ENCODE measurements at regions not wholly inside any gene's neighbourhood (a gene's known extent, or its start where the extent isn't known, plus 50 kb on each side); places are given as distances from the start of the nearest gene placed in this dataset.

DNA sequence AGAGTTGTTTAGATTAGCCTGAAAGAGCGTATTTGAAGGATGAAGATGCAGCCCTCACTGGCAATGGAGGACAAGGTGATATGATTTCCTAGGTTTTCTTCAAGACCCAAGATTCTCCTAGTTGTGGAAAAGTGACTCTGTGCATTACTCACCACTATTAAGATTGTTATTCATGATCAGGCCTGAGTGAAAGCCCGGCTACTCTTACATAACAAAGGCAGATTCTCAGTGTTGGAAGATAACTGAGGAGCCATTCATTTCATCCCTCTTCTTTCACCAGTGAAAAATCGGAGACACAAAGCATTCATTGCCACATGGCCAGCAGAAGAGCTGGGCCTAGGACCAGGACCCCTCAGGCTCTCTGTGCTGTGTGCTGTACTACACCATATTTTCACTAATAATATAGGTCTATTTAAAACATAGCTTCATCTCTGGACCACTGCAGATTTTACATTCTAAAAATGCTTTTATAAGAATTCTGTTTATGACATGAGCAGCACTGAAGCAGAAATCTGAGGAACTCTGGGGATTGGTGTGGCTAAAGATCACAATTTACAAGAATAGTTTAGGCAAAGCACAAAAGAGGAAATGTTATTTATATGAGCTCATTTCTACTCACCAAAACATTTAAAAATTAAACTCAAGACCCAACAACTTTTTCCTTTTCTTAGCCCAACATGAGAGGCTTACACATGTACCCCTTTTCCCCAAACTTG is 181.9 kb upstream of the CCN2 start:
- Histone ChIP-seq H3K36me3 (no peaks in the 10 kb centered on the region), H3K9me3 (no peaks in the 10 kb centered on the region), H3K27me3 (no peaks in the 10 kb centered on the region), H3K27ac (peak overlapping the region; percentile 86 to 95), H3K4me3 (no peak overlapping the region), H3K4me1 (peaks cover 0 to 40% of the 10 kb centered on the region in 2 donors)
- TF ChIP-seq CTCF (IDR thresholded peaks at IDR 0.05), result no peak
- DNase-seq (ENCODE audit: low spot score), result no peak

DNA sequence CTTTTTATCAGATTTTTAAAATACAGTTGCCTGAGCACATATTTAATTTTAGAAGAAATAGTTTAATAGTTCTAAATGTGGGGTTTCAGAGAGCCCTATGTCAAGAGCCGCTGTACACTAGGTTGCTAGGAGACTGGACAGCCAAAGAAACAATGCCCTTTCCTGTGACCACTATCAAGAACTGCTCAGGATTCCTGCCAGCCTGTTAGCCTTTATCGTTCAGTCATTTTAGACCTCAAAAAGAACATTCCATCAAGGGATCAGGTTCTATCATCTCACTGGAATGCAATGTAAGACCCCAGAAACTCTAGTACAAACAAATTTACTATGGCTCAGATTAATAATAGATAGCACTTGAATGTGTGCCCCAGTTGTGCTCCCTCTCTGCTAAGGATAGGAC is 181.2 kb upstream of the CCN2 start:
- DNase-seq (ENCODE audit: low spot score), result no peak
- H3K4me3 ChIP-seq, result peak overlapping the region; percentile 7 to 10
- H3K9me3 ChIP-seq, result no peaks in the 10 kb centered on the region
- no peaks in the 10 kb centered on the region for H3K36me3 ChIP-seq
- no peaks in the 10 kb centered on the region for H3K27me3 ChIP-seq
- H3K27ac ChIP-seq, result peak overlapping the region; percentile 86 to 95
- H3K4me1 ChIP-seq, result peaks cover 0 to 40% of the 10 kb centered on the region in 2 donors
- no peak for TF ChIP-seq CTCF (IDR thresholded peaks at IDR 0.05)

DNA sequence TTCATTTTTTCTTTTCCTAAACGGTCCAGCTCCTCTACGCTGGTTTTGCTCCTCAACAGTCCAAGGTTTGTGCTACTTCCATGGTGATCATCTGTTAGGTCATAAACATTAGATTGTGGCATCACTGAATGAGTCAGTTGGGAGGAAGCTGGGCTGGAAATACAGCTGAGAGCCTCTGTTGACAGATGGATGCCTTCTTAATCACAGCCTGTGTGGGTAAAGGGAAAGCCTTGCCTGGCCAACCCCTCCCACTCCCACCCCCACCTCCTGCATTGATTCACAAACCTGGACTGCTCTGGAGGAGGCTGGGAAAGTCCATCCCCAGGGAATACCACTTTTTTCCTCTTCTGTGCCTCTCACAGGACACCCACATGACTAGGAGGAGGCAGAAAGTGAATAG is 180.6 kb upstream of the CCN2 start:
- TF ChIP-seq CTCF (IDR thresholded peaks at IDR 0.05), result no peak
- H3K9me3 ChIP-seq, result no peaks in the 10 kb centered on the region
- peaks cover 0 to 40% of the 10 kb centered on the region in 2 donors for H3K4me1 ChIP-seq
- no peaks in the 10 kb centered on the region for H3K27me3 ChIP-seq
- no peaks in the 10 kb centered on the region for H3K36me3 ChIP-seq
- H3K27ac ChIP-seq, result peak overlapping the region; percentile 86 to 95
- peak overlapping the region; percentile 7 to 10 for H3K4me3 ChIP-seq
- DNase-seq (ENCODE audit: low spot score), result peak; percentile 89

DNA sequence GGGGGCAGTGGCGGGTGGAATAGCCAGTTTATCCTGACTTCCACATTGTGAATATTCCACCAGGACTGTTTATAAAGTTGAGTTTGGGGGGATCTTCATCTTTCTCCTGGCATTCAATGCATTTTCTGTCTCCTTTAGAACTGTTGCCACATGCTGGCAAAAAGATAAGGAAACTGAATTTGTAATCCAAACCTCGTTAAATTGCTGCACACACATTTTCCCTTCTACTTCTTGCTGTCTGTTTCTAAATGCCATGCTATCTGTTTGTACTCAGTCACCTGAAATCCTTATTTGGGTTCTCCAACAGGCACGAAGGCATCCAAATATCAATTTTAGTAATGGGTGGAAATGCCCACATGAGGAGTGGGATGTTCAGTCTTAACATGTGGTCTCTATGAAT is 180.2 kb upstream of the CCN2 start:
- Histone ChIP-seq H3K36me3 (no peaks in the 10 kb centered on the region), H3K4me1 (peaks cover 0 to 40% of the 10 kb centered on the region in 2 donors), H3K27ac (peak overlapping the region; percentile 86 to 95), H3K27me3 (no peaks in the 10 kb centered on the region), H3K9me3 (no peaks in the 10 kb centered on the region), H3K4me3 (no peak overlapping the region)
- no peak for DNase-seq (ENCODE audit: low spot score)
- TF ChIP-seq CTCF (IDR thresholded peaks at IDR 0.05), result no peak

- H3K4me3 ChIP-seq, result no peak overlapping the region
These were observed 179.6 kb upstream of the CCN2 start for GRCh38 chr6:132130626-132131298.

More at GRCh38 chr6:132130626-132131298, 179.6 kb upstream of the CCN2 start:
- Histone ChIP-seq H3K27me3 (no peaks in the 10 kb centered on the region), H3K9me3 (no peaks in the 10 kb centered on the region), H3K4me1 (peaks cover 0 to 40% of the 10 kb centered on the region in 2 donors), H3K36me3 (no peaks in the 10 kb centered on the region), H3K27ac (peak overlapping the region; percentile 86 to 95)
- peak; percentile 73 for DNase-seq (ENCODE audit: low spot score)
- peak in 1 of 2 donors; percentile 9 for TF ChIP-seq CTCF (IDR thresholded peaks at IDR 0.05)
